C4-2B (cell line): ENCODE measurements at regions not wholly inside any gene's neighbourhood (a gene's known extent, or its start where the extent isn't known, plus 50 kb on each side); places are given as distances from the start of the nearest gene placed in this dataset.

ENCODE experiments used
- H3K27ac ChIP-seq: fragments of 450-650 bp; 2 replicates; pipeline ENCODE4 v1.5.1; 2017
- CTCF ChIP-seq: fragments of 450-650 bp; conservative IDR thresholded peaks from 2 replicates; pipeline ENCODE4 v1.5.1; 2017; ENCODE audit warnings: mild to moderate bottlenecking
- ZFX ChIP-seq: fragments of 450-650 bp; IDR thresholded peaks from 2 replicates; pipeline ENCODE4 v1.6.1; 2017

DNA sequence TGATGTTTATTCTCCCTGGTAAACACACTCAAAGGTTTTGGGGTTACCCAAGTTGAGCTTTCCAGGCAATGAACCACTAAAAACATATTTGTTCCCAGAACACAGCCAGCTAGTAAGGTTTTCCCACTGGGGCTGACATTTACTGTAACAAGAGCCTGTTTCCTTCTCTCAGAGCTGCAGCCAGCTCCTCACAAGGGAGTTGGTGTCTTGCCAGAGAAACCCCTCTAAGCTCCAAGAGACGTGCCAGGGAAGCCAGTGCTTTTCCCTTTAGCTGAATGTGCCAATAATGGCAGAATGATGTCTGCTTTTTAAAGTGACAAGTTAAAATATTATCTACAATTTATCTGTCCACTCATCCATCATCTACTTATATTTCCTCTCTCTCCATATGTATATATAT, 170.8 kb upstream of the RBFOX1 start:
- no peak for TF ChIP-seq CTCF
- no peak for TF ChIP-seq ZFX
- H3K27ac ChIP-seq, result no peak overlapping the region

GRCh38 chr16:7160093-7160492, 172.6 kb upstream of the RBFOX1 start:
- TF ChIP-seq CTCF (no peak), ZFX (no peak)
- no peak overlapping the region for H3K27ac ChIP-seq

GRCh38 chr16:7158481-7158880, 174.2 kb upstream of the RBFOX1 start:
- H3K27ac ChIP-seq, result no peak overlapping the region
- TF ChIP-seq CTCF (no peak), ZFX (no peak)

DNA sequence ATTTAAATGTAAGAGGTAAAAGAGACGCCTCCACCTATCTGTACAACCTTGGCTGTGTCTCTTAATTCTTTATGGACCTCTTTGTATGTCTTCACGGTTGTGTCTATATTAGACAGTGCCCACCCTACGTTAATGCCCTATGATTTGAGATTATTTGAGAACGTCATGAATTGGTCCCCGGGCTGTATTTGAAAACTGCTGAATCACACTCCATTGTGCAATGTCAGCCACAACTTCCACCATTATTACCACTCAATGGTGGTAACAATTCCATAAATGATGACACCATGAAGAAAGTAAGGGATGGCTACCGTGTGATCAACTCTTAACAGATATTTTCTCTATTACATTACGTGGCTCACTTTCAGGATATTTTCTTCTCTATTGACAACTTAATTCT, 182.4 kb upstream of the RBFOX1 start:
- no peak for TF ChIP-seq CTCF
- TF ChIP-seq ZFX, result no peak
- no peak overlapping the region for H3K27ac ChIP-seq

- TF ChIP-seq ZFX (no peak), CTCF (no peak)
Observed at GRCh38 chr16:7148606-7149005, 184.0 kb upstream of the RBFOX1 start.

DNA sequence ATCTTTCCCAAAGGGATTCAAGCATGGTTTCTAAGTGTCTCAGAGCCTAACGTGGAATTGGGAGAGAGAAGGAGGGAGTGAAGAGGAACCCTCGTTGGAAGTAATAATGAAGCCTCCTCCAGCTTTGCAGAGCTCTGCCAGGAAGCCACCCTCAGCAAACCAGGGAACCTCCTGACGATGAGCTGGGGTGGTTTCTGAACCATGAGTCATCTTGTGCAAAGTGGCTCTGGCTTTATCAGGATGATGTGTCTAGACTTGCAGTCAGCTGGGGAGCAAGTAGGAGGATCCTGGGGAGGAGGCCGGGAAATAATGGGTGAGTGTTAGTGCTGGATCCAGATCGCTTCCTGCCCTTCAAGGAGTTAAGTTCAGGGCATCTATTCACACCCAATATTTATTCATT, 191.7 kb upstream of the RBFOX1 start:
- H3K27ac ChIP-seq, result no peak overlapping the region
- TF ChIP-seq CTCF (no peak), ZFX (no peak)

More at GRCh38 chr16:7148606-7149005, 184.0 kb upstream of the RBFOX1 start:
- H3K27ac ChIP-seq, result no peak overlapping the region

GRCh38 chr16:7137560-7138330, 194.9 kb upstream of the RBFOX1 start:
- TF ChIP-seq ZFX (no peak), CTCF (no peak)
- no peak overlapping the region for H3K27ac ChIP-seq
